SK-N-SH (cell line): ENCODE measurements at regions not wholly inside any gene's neighbourhood (a gene's known extent, or its start where the extent isn't known, plus 50 kb on each side); places are given as distances from the start of the nearest gene placed in this dataset.

ENCODE experiments used
- CTCF ChIP-seq: fragments of 200-600 bp; sonication (generic); IDR thresholded peaks from 2 replicates; pipeline ENCODE4 v1.6.1; 2017; ENCODE audit warnings: antibody characterized with exemption, mild to moderate bottlenecking, moderate library complexity
- PBX3 ChIP-seq: IDR thresholded peaks from 2 replicates; pipeline ENCODE4; 2012
- RXRA ChIP-seq: IDR thresholded peaks from 2 replicates; pipeline ENCODE4 v1.4.0; 2012; ENCODE audit warnings: low read depth, mild to moderate bottlenecking, borderline replicate concordance
- TEAD4 ChIP-seq: IDR thresholded peaks from 2 replicates; pipeline ENCODE4 v1.4.0; 2012; ENCODE audit warnings: mild to moderate bottlenecking, borderline replicate concordance; ENCODE audit not compliant: insufficient read depth

GRCh38 chr1:106584107-106584506 lies 472.4 kb upstream of the PRMT6 start:
- TF ChIP-seq RXRA (no peak), PBX3 (no peak), CTCF (no peak), TEAD4 (no peak)
